Glutamatergic neuron (in vitro differentiated cells): ENCODE measurements at regions not wholly inside any gene's neighbourhood (a gene's known extent, or its start where the extent isn't known, plus 50 kb on each side); places are given as distances from the start of the nearest gene placed in this dataset.

ENCODE experiments used
- DNase-seq: peaks from one replicate; pipeline ENCODE4 v3.0.0; 2022
- H3K27ac Mint-ChIP-seq: one replicate; pipeline ENCODE4 v1.8.0; 2020; ENCODE audit warnings: mild to moderate bottlenecking, mixed read lengths, inconsistent platforms; ENCODE audit not compliant: unreplicated experiment
- H3K27me3 Mint-ChIP-seq: one replicate; pipeline ENCODE4 v1.8.0; 2020; ENCODE audit warnings: mild to moderate bottlenecking, moderate library complexity, mixed read lengths, inconsistent platforms; ENCODE audit not compliant: unreplicated experiment
- H3K36me3 Mint-ChIP-seq: one replicate; pipeline ENCODE4 v1.8.0; 2020; ENCODE audit warnings: mild to moderate bottlenecking, mixed read lengths, inconsistent platforms; ENCODE audit not compliant: unreplicated experiment
- H3K4me1 Mint-ChIP-seq: one replicate; pipeline ENCODE4 v1.8.0; 2020; ENCODE audit warnings: mild to moderate bottlenecking, low read depth, mixed read lengths, inconsistent platforms; ENCODE audit not compliant: unreplicated experiment
- H3K4me3 Mint-ChIP-seq: one replicate; pipeline ENCODE4 v1.8.0; 2020; ENCODE audit warnings: mild to moderate bottlenecking, mixed read lengths, inconsistent platforms; ENCODE audit not compliant: unreplicated experiment
- H3K9me3 Mint-ChIP-seq: one replicate; pipeline ENCODE4 v1.8.0; 2020; ENCODE audit warnings: mild to moderate bottlenecking, moderate library complexity, mixed read lengths, inconsistent platforms; ENCODE audit not compliant: unreplicated experiment
- CTCF ChIP-seq: fragments of 200-600 bp; sonication (generic); IDR thresholded peaks from one replicate; pipeline ENCODE4 v1.5.0; 2021; ENCODE audit not compliant: partially characterized antibody, unreplicated experiment

GRCh38 chr3:55330355-55330754 lies 156.8 kb downstream of the WNT5A start:
- H3K27ac Mint-ChIP-seq: no peak overlapping the region

GRCh38 chr3:55329849-55330248 lies 157.3 kb downstream of the WNT5A start:
- TF ChIP-seq CTCF: no peak
- no peak for DNase-seq
- Mint-ChIP-seq H3K9me3 (no peaks in the 10 kb centered on the region), H3K27ac (no peak overlapping the region), H3K36me3 (peaks cover 8% of the 10 kb centered on the region), H3K27me3 (peaks cover 2% of the 10 kb centered on the region), H3K4me1 (no peaks in the 10 kb centered on the region), H3K4me3 (no peak overlapping the region)

More at GRCh38 chr3:55330355-55330754, 156.8 kb downstream of the WNT5A start:
- Mint-ChIP-seq H3K4me3 (no peak overlapping the region), H3K27me3 (peaks cover 2% of the 10 kb centered on the region), H3K9me3 (no peaks in the 10 kb centered on the region), H3K4me1 (no peaks in the 10 kb centered on the region), H3K36me3 (peaks cover 8% of the 10 kb centered on the region)
- TF ChIP-seq CTCF: no peak
- no peak for DNase-seq

DNA sequence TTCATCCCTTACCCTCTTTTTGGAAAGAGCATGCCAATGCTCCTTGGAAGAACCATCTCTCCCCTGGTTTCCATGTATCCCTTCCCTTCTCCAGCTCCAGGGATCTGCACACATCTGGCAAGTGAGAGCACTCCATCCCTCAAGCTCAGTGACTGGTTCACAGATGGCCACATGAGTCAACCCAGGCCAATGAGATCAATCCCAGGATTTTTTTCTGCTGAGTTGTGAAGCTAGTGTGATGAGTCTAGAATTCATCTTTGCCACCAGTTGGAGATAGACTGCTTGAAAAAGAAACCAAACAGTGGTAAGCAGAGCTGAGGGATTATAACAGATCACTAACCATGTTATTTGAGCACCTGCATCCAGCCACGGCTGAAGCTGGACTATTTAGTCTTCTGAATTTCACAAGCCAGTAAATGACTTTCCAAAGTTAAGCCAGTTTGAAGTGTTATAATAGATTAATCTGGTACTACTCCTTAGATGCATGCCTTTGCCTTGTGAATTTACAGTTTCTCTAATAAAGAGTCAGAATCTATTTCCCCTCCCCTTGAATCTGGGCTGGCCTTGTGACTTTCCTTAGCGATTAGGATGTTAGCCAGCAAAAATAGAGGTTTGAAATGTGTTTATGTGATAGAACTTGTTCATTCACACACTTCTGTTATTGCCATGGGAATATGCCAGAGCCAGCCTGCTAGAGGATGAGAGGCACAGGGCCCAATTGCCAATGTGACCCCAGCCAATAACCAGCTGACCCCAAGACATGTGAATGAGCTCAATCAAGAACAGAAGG lies 159.8 kb downstream of the WNT5A start:
- DNase-seq: no peak
- no peak for TF ChIP-seq CTCF
- Mint-ChIP-seq H3K9me3 (no peaks in the 10 kb centered on the region), H3K27ac (no peak overlapping the region), H3K4me3 (no peak overlapping the region), H3K4me1 (no peaks in the 10 kb centered on the region), H3K36me3 (no peaks in the 10 kb centered on the region), H3K27me3 (peaks cover 2% of the 10 kb centered on the region)

DNA sequence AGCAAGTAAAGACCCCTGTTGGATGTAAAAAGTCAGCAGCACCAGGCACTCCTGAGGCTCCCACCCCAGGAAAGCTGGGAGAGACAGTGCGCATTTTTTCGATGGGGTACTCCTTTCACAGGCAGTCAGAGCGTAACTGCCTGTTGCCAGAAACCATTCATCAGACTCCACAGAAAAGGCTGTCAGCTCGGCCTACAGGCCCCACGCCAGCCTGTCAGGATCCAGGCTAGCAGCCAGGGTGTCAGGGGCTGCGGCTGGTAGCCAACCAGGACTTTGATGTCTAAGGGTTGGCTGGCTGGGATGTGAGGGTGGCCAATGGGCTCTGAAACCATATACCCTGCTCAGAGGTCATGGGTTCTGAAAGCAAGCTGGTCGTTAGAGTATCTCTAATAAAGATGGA lies 164.5 kb downstream of the WNT5A start:
- Mint-ChIP-seq H3K4me3 (no peak overlapping the region), H3K27ac (no peak overlapping the region), H3K27me3 (peaks cover 6% of the 10 kb centered on the region), H3K9me3 (no peaks in the 10 kb centered on the region), H3K4me1 (no peaks in the 10 kb centered on the region), H3K36me3 (peaks cover 4% of the 10 kb centered on the region)
- DNase-seq: no peak
- no peak for TF ChIP-seq CTCF

GRCh38 chr3:55320928-55321327 lies 166.2 kb downstream of the WNT5A start:
- Mint-ChIP-seq H3K27me3 (peaks cover 5% of the 10 kb centered on the region), H3K36me3 (peaks cover 4% of the 10 kb centered on the region), H3K9me3 (no peaks in the 10 kb centered on the region), H3K27ac (no peak overlapping the region), H3K4me1 (no peaks in the 10 kb centered on the region), H3K4me3 (no peak overlapping the region)
- DNase-seq: no peak
- no peak for TF ChIP-seq CTCF
